GM12872 (cell line): ENCODE measurements at regions not wholly inside any gene's neighbourhood (a gene's known extent, or its start where the extent isn't known, plus 50 kb on each side); places are given as distances from the start of the nearest gene placed in this dataset.

Source experiments
- CTCF ChIP-seq: IDR thresholded peaks from 3 replicates; pipeline ENCODE4 v1.5.1; 2011; ENCODE audit warnings: low read depth, mild to moderate bottlenecking, low read length, moderate library complexity; ENCODE audit not compliant: insufficient read depth

GRCh38 chr1:60947367-60947766, 135.0 kb upstream of the NFIA start:
- TF ChIP-seq CTCF: no peak

GRCh38 chr1:60942896-60943638, 139.3 kb upstream of the NFIA start:
- no peak for TF ChIP-seq CTCF

DNA sequence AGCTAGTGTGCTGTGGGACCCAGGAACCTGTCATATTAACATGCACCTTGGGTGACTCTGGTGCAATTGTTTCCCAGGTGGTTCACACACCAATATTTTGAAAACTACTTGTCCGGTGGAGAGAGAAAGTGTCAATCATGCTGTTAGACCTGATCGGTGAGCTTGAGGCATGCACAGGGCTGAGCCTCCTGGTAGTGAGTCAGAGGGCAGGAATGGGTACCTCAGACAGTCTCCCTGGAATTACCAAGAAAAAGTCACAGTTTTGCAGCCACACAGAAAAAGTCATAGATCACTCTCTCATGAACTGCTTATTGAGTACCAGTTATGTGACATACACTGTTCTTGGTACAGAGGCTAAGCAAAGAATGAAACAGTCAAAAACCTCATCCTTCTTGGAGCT, 140.1 kb upstream of the NFIA start:
- no peak for TF ChIP-seq CTCF

GRCh38 chr1:60937720-60938119, 144.6 kb upstream of the NFIA start:
- no peak for TF ChIP-seq CTCF

- TF ChIP-seq CTCF: no peak
These were observed 145.6 kb upstream of the NFIA start for GRCh38 chr1:60936591-60937342.

DNA sequence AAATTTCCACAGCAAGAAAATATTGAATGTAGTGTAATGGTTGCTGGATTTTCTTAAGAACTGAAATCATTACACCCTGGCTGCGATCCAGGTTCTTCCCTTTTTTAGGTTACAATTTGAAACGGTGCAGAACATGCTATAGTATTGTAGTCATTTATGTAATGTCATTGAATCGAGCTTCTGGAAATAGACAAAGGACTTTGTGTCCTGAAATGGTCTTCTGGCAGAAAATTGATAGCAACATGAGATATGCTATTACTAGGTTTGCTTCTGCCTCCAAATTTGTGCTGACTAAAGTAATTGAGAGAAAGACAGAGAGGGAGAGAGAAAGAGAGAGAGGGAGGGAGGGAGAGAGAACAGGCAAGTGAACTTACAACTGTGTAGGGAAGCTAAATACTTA, 146.2 kb upstream of the NFIA start:
- TF ChIP-seq CTCF: no peak

GRCh38 chr1:60935599-60936110, 146.7 kb upstream of the NFIA start:
- TF ChIP-seq CTCF: no peak
